Choroid plexus epithelial cell (primary cell): ENCODE measurements at regions not wholly inside any gene's neighbourhood (a gene's known extent, or its start where the extent isn't known, plus 50 kb on each side); places are given as distances from the start of the nearest gene placed in this dataset.
"Not testable (repeated sequence)": the region's sequence is repeated elsewhere in the genome, so short reads cannot be mapped to it uniquely, and the experiment has no call there.

Experiments used
- DNase-seq: peaks from one replicate; pipeline ENCODE4 v3.0.0-alpha.2; 2010; ENCODE audit warnings: low read depth
- H3K4me3 ChIP-seq: 2 replicates; pipeline ENCODE4 v1.5.1; 2011; ENCODE audit warnings: low read depth, mild to moderate bottlenecking, control low read depth, low read length, moderate library complexity
- CTCF ChIP-seq: conservative IDR thresholded peaks from 2 replicates; pipeline ENCODE4 v1.5.1; 2011; ENCODE audit warnings: low read depth, mild to moderate bottlenecking, control low read depth, inconsistent platforms, low read length, moderate library complexity

GRCh38 chr6:11479296-11479695 lies 58.3 kb upstream of the TMEM170B start:
- no peak overlapping the region for H3K4me3 ChIP-seq
- TF ChIP-seq CTCF: no peak
- no peak for DNase-seq

- no peak overlapping the region for H3K4me3 ChIP-seq
- DNase-seq: no peak
- TF ChIP-seq CTCF: no peak
These were observed 59.0 kb upstream of the TMEM170B start for GRCh38 chr6:11478586-11478985.

- no peak for TF ChIP-seq CTCF
- no peak for DNase-seq
- H3K4me3 ChIP-seq: no peak overlapping the region
These were observed 62.5 kb upstream of the TMEM170B start for GRCh38 chr6:11475016-11475415.

GRCh38 chr6:11473008-11473740 lies 64.4 kb upstream of the TMEM170B start:
- DNase-seq: no peak
- no peak for TF ChIP-seq CTCF
- H3K4me3 ChIP-seq: no peak overlapping the region

- no peak for DNase-seq
- no peak overlapping the region for H3K4me3 ChIP-seq
- no peak for TF ChIP-seq CTCF
These were observed 66.3 kb upstream of the TMEM170B start for GRCh38 chr6:11471261-11471660.

GRCh38 chr6:11469684-11470083 lies 67.9 kb upstream of the TMEM170B start:
- no peak for TF ChIP-seq CTCF
- no peak for DNase-seq
- no peak overlapping the region for H3K4me3 ChIP-seq

GRCh38 chr6:11468271-11468670 lies 69.3 kb upstream of the TMEM170B start:
- peak; percentile 64 for DNase-seq
- H3K4me3 ChIP-seq: not testable (repeated sequence)

- DNase-seq: no peak
- H3K4me3 ChIP-seq: no peak overlapping the region
- TF ChIP-seq CTCF: no peak
These were observed 70.2 kb upstream of the TMEM170B start for GRCh38 chr6:11467364-11467763.
